ENCODE measurements at regions not wholly inside any gene's neighbourhood (a gene's known extent, or its start where the extent isn't known, plus 50 kb on each side); places are given as distances from the start of the nearest gene placed in this dataset.

DNA sequence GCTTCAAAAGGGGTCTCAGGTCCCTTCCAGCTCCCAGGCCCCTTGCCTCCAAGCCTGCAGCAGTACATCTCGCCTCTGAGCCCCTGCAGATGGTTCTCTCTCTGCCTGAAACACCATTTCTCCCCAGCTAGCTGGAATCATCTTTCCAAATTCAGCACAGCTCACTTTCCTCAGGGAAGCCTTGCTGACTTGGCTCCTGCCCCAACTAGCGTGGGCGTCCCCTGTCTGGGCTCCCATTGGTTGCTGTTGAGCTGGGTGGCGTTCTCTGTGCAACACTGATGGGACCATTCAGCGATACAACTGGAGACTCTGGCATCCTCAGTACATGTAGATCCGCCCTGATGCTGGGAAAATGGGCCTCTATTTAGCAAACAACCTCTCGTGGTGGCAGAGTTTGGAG is 141.3 kb upstream of the IGSF21 start:
- ATAC-seq (ENCODE audit: low read depth) (no peak), DNase-seq (no peak)
- TF ChIP-seq, protein P1, sequence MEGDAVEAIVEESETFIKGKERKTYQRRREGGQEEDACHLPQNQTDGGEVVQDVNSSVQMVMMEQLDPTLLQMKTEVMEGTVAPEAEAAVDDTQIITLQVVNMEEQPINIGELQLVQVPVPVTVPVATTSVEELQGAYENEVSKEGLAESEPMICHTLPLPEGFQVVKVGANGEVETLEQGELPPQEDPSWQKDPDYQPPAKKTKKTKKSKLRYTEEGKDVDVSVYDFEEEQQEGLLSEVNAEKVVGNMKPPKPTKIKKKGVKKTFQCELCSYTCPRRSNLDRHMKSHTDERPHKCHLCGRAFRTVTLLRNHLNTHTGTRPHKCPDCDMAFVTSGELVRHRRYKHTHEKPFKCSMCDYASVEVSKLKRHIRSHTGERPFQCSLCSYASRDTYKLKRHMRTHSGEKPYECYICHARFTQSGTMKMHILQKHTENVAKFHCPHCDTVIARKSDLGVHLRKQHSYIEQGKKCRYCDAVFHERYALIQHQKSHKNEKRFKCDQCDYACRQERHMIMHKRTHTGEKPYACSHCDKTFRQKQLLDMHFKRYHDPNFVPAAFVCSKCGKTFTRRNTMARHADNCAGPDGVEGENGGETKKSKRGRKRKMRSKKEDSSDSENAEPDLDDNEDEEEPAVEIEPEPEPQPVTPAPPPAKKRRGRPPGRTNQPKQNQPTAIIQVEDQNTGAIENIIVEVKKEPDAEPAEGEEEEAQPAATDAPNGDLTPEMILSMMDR (IDR thresholded peaks at IDR 0.05), result no peak
- TF ChIP-seq EZH2 (IDR thresholded peaks at IDR 0.05; ENCODE audit: borderline replicate concordance, insufficient read depth, low read depth, low read length, poor library complexity, severe bottlenecking), result no peak
- WGBS (ENCODE audit: insufficient coverage), result 59% methylated on average over 6 of the region's 7 CpGs
- intact Hi-C loops (cut with micrococcal nuclease), result no loop called here
- Histone ChIP-seq H3K4me1 (ENCODE audit: control insufficient read depth in 2 of 2, insufficient read depth in 2 of 2, low read length in 2 of 2) (peaks cover 4 to 7% of the 10 kb centered on the region in 2 donors), H3K36me3 (replicated peaks in 1 of 2; ENCODE audit: control extremely low read depth in 1 of 2, control insufficient read depth in 1 of 2, extremely low read depth in 1 of 2, insufficient read depth in 2 of 2, low read length in 1 of 2) (no peaks in the 10 kb centered on the region), H3K9me3 (ENCODE audit: control extremely low read depth in 1 of 3, control insufficient read depth in 2 of 3, insufficient read depth in 1 of 3, low read length in 2 of 3) (peaks cover 0 to 3% (median 0%) of the 10 kb centered on the region in 3 donors), H3K9ac (ENCODE audit: low read length) (no peak overlapping the region), H3K27me3 (replicated peaks in 1 of 4; ENCODE audit: control extremely low read depth in 1 of 4, control insufficient read depth in 3 of 4, insufficient read depth in 4 of 4, low read length in 3 of 4) (no peaks in the 10 kb centered on the region), H3K79me2 (ENCODE audit: control insufficient read depth, insufficient read depth, low read length) (no peaks in the 10 kb centered on the region), H3K27ac (ENCODE audit: low read length in 2 of 2) (no peak overlapping the region), H4K20me1 (ENCODE audit: control insufficient read depth, insufficient read depth, low read length, poor library complexity, severe bottlenecking) (no peaks in the 10 kb centered on the region), H3K4me3 (ENCODE audit: control extremely low read depth in 1 of 5, extremely low read depth in 1 of 5, insufficient read depth in 1 of 5, low read depth in 2 of 5, low read length in 4 of 5) (no peak overlapping the region), H2AFZ (ENCODE audit: insufficient read depth, low read depth, low read length, poor library complexity, severe bottlenecking) (no peak overlapping the region), H3K4me2 (replicated peaks; ENCODE audit: low read depth, low read length, poor library complexity, severe bottlenecking) (no peak overlapping the region)
- H3K27ac Mint-ChIP-seq, result no peak overlapping the region
- no peaks in the 10 kb centered on the region for H3K9me3 Mint-ChIP-seq (ENCODE audit: insufficient read depth)
- ChIA-PET POLR2A (no interaction called here), CTCF (no interaction called here)
- H3K4me1 Mint-ChIP-seq, result peaks cover 16% of the 10 kb centered on the region
- H3K4me3 Mint-ChIP-seq, result no peak overlapping the region
- H3K27me3 Mint-ChIP-seq, result peaks cover 10% of the 10 kb centered on the region

DNA sequence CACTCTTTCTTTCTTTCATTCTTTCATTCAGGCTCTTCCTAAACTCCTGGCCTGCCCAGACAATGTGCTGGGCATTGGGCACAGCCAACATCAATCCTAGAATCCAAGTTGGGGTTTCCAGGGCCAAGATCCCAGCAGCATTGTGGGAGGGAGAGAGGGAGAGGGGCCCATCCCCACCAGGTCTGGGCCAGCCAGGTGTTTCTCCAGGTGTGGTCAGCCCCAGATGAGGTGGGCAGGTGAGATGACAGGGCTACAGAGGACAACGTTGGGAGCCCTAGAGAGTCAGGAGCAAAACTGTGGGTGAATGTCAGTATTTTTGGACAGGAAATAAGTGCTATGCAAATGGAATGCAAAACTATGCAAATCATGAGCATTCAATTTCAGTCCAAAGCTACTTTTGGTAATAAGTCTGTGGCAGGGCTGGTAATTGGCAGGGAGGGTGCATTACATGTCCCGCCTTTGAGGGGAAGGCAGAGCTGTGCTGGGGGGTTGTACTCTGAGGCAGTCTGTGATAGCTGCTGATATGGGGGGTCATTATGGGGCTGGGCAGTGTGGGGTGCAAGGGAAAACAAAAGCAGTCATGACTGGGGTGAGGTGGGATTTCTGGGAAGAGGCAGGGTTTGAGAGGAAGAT is 139.9 kb upstream of the IGSF21 start:
- Histone ChIP-seq H3K4me2 (replicated peaks; ENCODE audit: low read depth, low read length, poor library complexity, severe bottlenecking) (no peak overlapping the region), H3K27me3 (replicated peaks in 1 of 4; ENCODE audit: control extremely low read depth in 1 of 4, control insufficient read depth in 3 of 4, insufficient read depth in 4 of 4, low read length in 3 of 4) (no peaks in the 10 kb centered on the region), H3K36me3 (replicated peaks in 1 of 2; ENCODE audit: control extremely low read depth in 1 of 2, control insufficient read depth in 1 of 2, extremely low read depth in 1 of 2, insufficient read depth in 2 of 2, low read length in 1 of 2) (no peaks in the 10 kb centered on the region), H3K79me2 (ENCODE audit: control insufficient read depth, insufficient read depth, low read length) (no peaks in the 10 kb centered on the region), H3K27ac (ENCODE audit: low read length in 2 of 2) (no peak overlapping the region), H3K4me3 (ENCODE audit: control extremely low read depth in 1 of 5, extremely low read depth in 1 of 5, insufficient read depth in 1 of 5, low read depth in 2 of 5, low read length in 4 of 5) (no peak overlapping the region), H3K4me1 (ENCODE audit: control insufficient read depth in 2 of 2, insufficient read depth in 2 of 2, low read length in 2 of 2) (peaks cover 4 to 7% of the 10 kb centered on the region in 2 donors), H3K9ac (ENCODE audit: low read length) (no peak overlapping the region), H2AFZ (ENCODE audit: insufficient read depth, low read depth, low read length, poor library complexity, severe bottlenecking) (no peak overlapping the region), H3K9me3 (ENCODE audit: control extremely low read depth in 1 of 3, control insufficient read depth in 2 of 3, insufficient read depth in 1 of 3, low read length in 2 of 3) (peaks cover 0 to 3% (median 0%) of the 10 kb centered on the region in 3 donors), H4K20me1 (ENCODE audit: control insufficient read depth, insufficient read depth, low read length, poor library complexity, severe bottlenecking) (no peaks in the 10 kb centered on the region)
- TF ChIP-seq, protein P1 (IDR thresholded peaks at IDR 0.05), result no peak
- TF ChIP-seq EZH2 (IDR thresholded peaks at IDR 0.05; ENCODE audit: borderline replicate concordance, insufficient read depth, low read depth, low read length, poor library complexity, severe bottlenecking), result no peak
- intact Hi-C loops (cut with micrococcal nuclease), result no loop called here
- no peak overlapping the region for H3K27ac Mint-ChIP-seq
- ChIA-PET CTCF (no interaction called here), POLR2A (no interaction called here)
- 80% methylated on average over 1 of the region's 2 CpGs for WGBS (ENCODE audit: insufficient coverage)
- H3K9me3 Mint-ChIP-seq (ENCODE audit: insufficient read depth), result no peaks in the 10 kb centered on the region
- H3K4me3 Mint-ChIP-seq, result no peak overlapping the region
- peaks cover 4% of the 10 kb centered on the region for H3K27me3 Mint-ChIP-seq
- H3K4me1 Mint-ChIP-seq, result peaks cover 19% of the 10 kb centered on the region
- ATAC-seq (ENCODE audit: low read depth) (no peak), DNase-seq (no peak)
